ENCODE measurements at regions not wholly inside any gene's neighbourhood (a gene's known extent, or its start where the extent isn't known, plus 50 kb on each side); places are given as distances from the start of the nearest gene placed in this dataset.

DNA sequence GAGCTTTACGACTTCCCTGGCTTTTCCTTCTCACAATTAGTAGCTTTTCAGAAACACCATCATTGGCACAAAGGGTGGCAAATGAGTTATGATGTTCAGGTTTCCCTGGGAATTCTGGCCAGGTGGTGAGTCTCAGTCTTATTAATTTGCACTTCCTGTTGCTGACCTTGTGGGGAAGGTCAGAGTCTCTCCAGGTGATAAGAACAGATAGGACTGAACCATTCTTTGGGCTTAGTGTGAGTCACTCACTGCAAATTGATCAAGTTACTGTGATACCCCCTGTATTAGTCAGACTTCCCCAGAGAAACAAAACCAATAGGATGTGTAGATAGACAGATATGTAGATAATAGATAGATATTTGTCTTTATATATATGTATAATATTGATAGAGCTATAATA, 53.8 kb upstream of the RANBP3L start:
- DNase-seq, result no peak

DNA sequence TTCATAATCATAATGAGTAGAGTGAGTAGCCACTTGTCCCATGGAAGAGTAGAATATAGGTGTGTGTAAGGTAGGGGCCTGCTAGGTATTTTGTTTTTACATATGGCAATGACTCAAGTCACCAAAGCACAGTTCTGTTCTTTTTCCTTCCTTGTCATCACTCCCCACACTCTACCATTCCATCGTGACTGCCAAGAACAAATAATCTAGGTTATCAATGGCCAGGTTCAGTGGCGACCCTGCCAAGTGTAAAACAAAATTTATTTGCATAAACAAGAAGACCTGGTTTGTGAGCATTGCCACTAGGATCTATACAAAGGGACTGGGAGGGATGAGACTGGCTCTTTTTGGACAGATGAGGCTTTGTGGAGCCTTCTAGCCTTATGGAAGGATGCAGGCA, 55.2 kb upstream of the RANBP3L start:
- no peak for DNase-seq

DNA sequence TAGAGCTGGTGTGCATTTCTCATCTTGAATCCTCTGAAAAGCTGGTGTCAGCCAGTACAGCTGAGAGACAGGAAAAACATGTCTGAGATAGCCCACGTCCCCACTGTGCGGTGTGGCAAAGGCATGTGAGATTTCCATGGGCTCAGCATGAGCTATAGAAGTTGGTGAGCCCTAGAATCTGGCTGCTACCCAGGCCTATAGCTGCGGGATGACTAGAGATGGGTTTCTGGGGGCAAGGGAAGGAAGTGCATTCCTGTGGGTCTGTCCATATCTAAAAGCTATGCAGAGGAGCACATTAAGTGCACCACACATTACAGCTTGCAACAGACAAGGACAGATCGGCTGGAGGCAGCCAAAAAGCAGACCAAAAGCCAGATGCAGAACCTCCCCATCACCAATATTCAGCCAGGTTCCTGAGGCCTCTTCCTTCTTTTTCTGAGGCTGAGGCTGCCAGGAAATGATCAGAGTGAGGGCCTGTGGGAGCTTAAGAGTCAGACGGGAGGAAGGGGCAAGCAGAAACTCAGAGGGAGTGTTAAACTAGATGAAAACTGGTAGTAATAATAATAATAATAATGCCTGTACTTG, 55.8 kb upstream of the RANBP3L start:
- DNase-seq, result no peak

- no peak for DNase-seq
Measured at GRCh38 chr5:36359267-36359666, 57.6 kb upstream of the RANBP3L start.

DNA sequence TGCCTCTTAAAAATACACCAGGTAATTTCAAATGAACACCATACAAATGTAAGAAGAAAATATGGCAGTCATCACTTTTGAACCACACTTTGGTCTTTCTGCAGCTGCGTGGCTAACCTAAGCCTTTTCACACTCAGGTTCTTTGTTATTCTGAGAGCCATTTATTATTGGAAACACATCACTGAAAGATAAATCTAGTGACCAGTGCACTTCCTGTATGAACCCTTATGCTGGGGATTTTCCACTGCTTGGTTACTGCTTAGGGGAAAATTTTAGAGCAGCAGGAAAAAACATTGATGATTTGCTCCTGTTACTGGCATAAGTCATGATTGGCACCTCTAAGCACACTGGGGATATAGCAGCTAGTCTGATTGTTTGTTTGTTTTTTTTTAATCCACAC, 58.6 kb upstream of the RANBP3L start:
- DNase-seq, result no peak

GRCh38 chr5:36363101-36363500, 61.4 kb upstream of the RANBP3L start:
- DNase-seq, result no peak

- no peak for DNase-seq
Measured at GRCh38 chr5:36363744-36364143, 62.0 kb upstream of the RANBP3L start.

GRCh38 chr5:36364473-36364872, 62.8 kb upstream of the RANBP3L start:
- DNase-seq, result no peak

DNA sequence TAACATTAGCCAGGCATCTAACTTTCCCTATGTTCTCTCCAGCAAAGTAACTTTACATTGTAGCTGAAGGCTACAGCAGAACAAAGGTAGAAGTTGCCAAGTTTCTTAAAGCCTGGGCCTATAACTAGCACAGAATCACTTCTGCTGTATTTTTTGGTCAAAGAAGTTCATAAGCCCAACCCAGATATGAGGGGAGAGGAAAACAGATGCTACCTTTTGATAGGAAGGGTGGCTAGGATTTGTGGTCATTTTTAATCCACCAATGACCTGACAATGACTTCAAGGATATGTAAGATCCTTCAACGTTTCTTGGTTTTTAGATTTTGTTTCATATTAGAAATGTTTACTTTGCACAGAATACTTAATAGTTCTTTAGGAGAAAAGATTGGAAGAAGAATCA, 64.2 kb upstream of the RANBP3L start:
- DNase-seq, result no peak

DNA sequence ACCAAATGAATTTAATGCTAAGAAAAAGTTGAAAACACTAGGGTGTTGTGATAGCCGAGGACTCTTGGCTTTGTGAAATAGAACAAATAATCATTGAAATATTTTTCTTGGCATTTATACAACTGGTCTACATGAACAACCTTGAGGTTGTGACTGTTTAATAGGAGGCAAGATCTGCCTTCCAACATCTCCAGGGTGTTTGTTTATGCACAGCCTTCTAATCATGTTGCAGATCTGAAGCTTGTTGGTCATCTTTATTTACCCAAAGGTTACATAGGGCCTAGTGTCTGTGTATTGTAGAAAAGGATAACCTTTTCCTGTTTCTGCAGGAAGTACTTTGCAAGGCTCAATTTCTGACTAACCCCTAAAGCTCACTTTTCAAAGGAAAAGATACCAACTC, 65.2 kb upstream of the RANBP3L start:
- DNase-seq, result no peak

DNA sequence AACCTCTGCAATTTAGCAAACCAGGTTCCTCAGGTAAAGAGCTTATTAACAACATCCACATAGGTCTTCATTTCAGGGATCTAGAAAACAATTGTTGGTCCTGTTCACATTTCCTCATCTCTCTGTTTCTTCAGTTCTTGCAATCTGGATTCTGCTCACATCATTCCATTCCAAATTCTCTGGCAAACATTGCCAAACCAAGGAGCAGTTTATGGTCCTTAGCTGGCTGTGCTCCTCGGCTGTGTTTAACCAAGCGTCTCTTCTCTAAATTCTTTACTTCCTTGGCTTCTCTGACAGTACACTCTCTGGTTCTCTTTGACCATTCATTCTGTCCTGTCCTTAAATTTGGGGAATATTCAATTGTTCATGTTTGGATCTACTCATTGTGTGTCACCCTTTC, 65.8 kb upstream of the RANBP3L start:
- no peak for DNase-seq

GRCh38 chr5:36369219-36369690, 67.6 kb upstream of the RANBP3L start:
- no peak for DNase-seq

GRCh38 chr5:36370073-36370472, 68.4 kb upstream of the RANBP3L start:
- no peak for DNase-seq

DNA sequence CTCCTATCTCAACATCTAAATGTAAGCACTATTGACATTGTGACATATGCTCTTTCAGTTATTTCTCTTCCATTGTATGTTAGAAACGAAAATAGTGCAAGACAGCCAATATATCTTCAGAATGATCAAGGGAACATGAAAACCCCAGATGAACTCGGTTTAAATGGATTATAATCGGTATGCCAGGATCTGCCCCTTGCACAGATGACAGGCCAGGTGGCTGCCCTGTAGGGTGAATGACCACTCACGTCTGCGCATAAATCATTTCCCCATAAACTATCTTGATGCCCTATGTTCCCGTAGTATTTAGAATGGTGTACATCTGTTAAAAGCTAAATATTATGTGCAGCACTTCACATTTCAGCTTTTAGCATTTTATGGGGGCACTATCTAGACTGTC, 69.7 kb upstream of the RANBP3L start:
- DNase-seq, result no peak

- no peak for DNase-seq
Measured at GRCh38 chr5:36373527-36374086, 71.9 kb upstream of the RANBP3L start.

DNA sequence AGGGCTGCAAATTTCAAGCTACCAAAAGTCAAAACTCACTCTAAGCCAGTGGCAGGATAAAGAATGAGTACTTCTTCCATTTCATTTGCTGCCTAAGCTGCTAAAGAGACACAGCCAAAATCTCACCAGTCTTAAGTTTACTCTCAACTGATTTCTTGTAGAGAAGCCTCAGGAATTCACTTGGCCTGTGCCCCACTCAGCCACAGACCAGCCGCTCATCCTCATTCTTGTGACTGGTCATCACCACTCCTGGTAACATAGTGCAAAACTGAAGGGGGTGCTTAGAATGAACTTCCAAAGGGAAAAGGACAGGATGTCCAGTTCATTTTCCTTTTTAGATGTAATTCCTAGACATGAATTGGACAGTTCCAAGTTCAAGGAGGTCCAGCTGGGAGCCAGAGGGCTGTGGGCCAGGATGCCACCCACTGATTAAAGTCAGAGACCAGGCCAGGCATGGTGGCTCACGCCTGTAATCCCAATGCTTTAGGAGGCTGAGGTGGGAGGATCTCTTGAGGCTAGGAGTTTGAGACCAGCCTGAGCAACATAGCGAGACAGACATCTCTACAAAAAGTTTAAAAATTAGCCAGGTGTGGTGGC, 72.7 kb upstream of the RANBP3L start:
- no peak for DNase-seq

- DNase-seq, result no peak
Measured at GRCh38 chr5:36377192-36377591, 75.5 kb upstream of the RANBP3L start.

- DNase-seq, result no peak
Measured at GRCh38 chr5:36378551-36378950, 76.8 kb upstream of the RANBP3L start.

DNA sequence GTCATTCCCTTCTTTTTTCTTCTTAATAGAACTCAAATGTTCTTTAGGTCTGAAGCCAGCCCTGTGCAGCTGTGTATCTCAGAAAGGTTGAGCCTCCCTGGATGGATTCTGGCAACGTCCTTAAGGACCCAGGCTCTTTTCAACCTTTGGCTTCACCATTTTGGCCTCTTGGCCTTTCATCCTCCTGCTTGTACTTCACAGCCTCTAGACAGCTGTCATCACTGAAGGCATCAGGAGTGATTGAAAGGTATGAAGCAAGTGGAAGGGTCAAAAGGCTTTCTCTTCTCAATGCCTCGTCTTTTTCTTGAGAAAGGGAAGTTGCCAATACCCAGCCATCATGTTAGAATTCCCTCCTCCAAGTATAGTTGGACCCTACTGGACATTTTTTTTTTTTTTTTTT, 81.2 kb upstream of the RANBP3L start:
- DNase-seq, result no peak

GRCh38 chr5:36383942-36384341, 82.2 kb upstream of the RANBP3L start:
- no peak for DNase-seq

DNA sequence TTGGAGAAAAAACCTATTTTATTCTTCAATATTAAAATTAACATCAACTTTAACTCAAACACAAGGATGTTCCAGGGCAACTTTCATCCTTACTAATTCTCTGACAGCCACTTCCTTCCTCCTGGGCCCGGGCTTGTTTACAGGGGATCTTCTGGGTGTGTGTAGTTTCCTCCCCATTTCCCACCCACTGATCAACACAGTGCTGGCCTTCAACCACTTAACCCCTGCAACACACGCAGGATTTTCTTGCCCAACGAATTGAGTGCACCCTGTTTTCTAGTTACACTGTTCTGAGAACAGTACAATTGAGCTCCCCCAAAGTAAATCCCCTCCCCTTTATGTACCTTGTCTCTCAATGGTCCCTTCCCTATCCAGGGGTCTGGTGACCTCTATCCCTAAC, 83.1 kb upstream of the RANBP3L start:
- no peak for DNase-seq

- no peak for DNase-seq
Measured at GRCh38 chr5:36385495-36385894, 83.8 kb upstream of the RANBP3L start.

- DNase-seq, result no peak
Measured at GRCh38 chr5:36388288-36388687, 86.6 kb upstream of the RANBP3L start.

- DNase-seq, result no peak
Measured at GRCh38 chr5:36389245-36389644, 87.5 kb upstream of the RANBP3L start.

- no peak for DNase-seq
Measured at GRCh38 chr5:36390640-36391039, 88.9 kb upstream of the RANBP3L start.

Measured in NCI-H510A (cell line).